Small intestine (tissue), 7 donors: ENCODE measurements at regions not wholly inside any gene's neighbourhood (a gene's known extent, or its start where the extent isn't known, plus 50 kb on each side); places are given as distances from the start of the nearest gene placed in this dataset.
"Not testable (repeated sequence)": the region's sequence is repeated elsewhere in the genome, so short reads cannot be mapped to it uniquely, and the experiment has no call there.

Experiments
- DNase-seq, 2 donors: peaks; one replicate each; pipeline versions ENCODE4 v3.0.0 to v3.0.0-alpha.2; 2013
- FAIRE-seq: peaks from 2 replicates; lab custom pipeline; 2012; peaks lifted over from hg19 to GRCh38; lab: Jason Lieb, UNC
- H3K27ac ChIP-seq, 3 donors: one replicate each; pipeline ENCODE4 v1.5.1; 2013; ENCODE audit warnings: low read length in 2 of 3, mild to moderate bottlenecking in 2 of 3, control low read depth in 1 of 3, inconsistent platforms in 1 of 3, low read depth in 1 of 3, moderate library complexity in 1 of 3
- H3K27me3 ChIP-seq, 3 donors: one replicate each; pipeline ENCODE4 v1.6.1; 2013; ENCODE audit warnings: low read length in 3 of 3, inconsistent platforms in 1 of 3; ENCODE audit not compliant: control insufficient read depth in 3 of 3, insufficient read depth in 3 of 3
- H3K36me3 ChIP-seq, 3 donors: one replicate each; pipeline ENCODE4 v1.6.1; 2013; ENCODE audit warnings: low read length in 3 of 3, inconsistent platforms in 1 of 3, low read depth in 1 of 3, mild to moderate bottlenecking in 1 of 3, moderate library complexity in 1 of 3; ENCODE audit not compliant: control insufficient read depth in 3 of 3, insufficient read depth in 2 of 3
- H3K4me1 ChIP-seq, 3 donors: one replicate each; pipeline ENCODE4 v1.6.1; 2013; ENCODE audit warnings: low read length in 2 of 3, inconsistent platforms in 1 of 3, low read depth in 1 of 3, mild to moderate bottlenecking in 1 of 3, moderate library complexity in 1 of 3; ENCODE audit not compliant: control insufficient read depth in 3 of 3, insufficient read depth in 2 of 3
- H3K4me3 ChIP-seq, 3 donors: one replicate each; pipeline ENCODE4 v1.5.1; 2013; ENCODE audit warnings: low read length in 3 of 3, control low read depth in 1 of 3, inconsistent platforms in 1 of 3, low read depth in 1 of 3, mild to moderate bottlenecking in 1 of 3, moderate library complexity in 1 of 3
- H3K9me3 ChIP-seq, 2 donors: one replicate each; pipeline ENCODE4 v1.6.1; 2013; ENCODE audit warnings: low read depth in 1 of 2, low read length in 1 of 2; ENCODE audit not compliant: control insufficient read depth in 2 of 2, insufficient read depth in 1 of 2
- WGBS, 3 donors: extraction: QIAGEN DNeasy Blood & Tissue Kit; methylation state at CpG; one replicate each; pipeline ENCODE4 v1.1.7; 2013; 5-methylcytosine and 5-hydroxymethylcytosine counted together
- donor health status: healthy with polysubstance abuse.
- donor health status: control.
- donor health status: control.
- donor health status: Bipolar disorder and iron deficiency.
- donor health status: healthy.

GRCh38 chr3:20574746-20575145 lies 388.7 kb upstream of the SGO1 start:
- Histone ChIP-seq H3K36me3 (no peaks in the 10 kb centered on the region), H3K9me3 (no peaks in the 10 kb centered on the region), H3K27ac (no peak overlapping the region), H3K4me3 (no peak overlapping the region), H3K27me3 (no peaks in the 10 kb centered on the region), H3K4me1 (no peaks in the 10 kb centered on the region)
- 78 to 92% (median 90%) methylated on average over 4 of the region's 4 CpGs for WGBS, 3 donors
- FAIRE-seq (no peak), DNase-seq (no peak)

DNA sequence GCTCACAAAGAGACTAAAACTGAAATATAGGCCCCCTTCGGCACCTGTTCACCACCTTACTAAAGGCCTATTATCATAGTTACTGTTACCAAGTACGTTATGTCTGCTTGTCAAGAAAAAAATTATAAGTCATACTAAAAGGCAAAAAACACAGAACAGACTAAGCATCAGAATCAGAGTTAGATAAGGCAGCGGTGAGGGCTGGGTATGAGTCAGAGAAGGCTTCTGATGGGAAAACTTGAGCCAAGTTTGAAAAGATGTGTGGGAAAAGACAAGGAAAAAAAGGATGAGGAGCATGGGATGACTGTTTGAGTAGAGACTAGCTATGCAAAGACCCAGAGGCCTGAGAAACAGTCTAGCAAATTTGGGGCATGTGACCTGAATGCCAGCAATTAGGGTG lies 387.2 kb upstream of the SGO1 start:
- Histone ChIP-seq H3K4me1 (no peaks in the 10 kb centered on the region), H3K27me3 (no peaks in the 10 kb centered on the region), H3K4me3 (no peak overlapping the region), H3K9me3 (no peaks in the 10 kb centered on the region), H3K27ac (no peak overlapping the region), H3K36me3 (no peaks in the 10 kb centered on the region)
- no peak for DNase-seq
- 68 to 87% (median 86%) methylated on average over 3 of the region's 3 CpGs for WGBS, 3 donors
- no peak for FAIRE-seq

DNA sequence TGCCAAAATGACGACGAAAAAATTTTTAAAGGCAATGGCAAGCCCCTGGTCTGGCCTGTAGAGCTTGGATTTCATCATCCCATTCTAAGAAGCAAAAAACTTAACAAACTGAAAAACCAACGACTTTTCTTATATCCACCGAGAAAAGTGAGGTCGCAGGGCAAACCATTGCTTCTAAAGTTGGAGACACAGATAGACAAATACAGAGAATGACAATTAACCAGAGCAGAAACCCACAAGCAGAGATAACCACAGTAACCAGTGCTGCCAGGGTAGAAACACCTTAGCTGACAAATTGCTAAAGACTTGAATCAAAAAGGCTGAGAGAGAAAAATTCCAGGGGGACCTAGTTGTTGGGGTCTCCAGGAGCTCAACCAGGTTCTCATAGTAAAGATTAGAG lies 386.5 kb upstream of the SGO1 start:
- FAIRE-seq = no peak
- Histone ChIP-seq H3K9me3 (no peaks in the 10 kb centered on the region), H3K27me3 (no peaks in the 10 kb centered on the region), H3K4me1 (no peaks in the 10 kb centered on the region), H3K36me3 (no peaks in the 10 kb centered on the region), H3K27ac (no peak overlapping the region), H3K4me3 (no peak overlapping the region)
- DNase-seq = no peak
- 83 to 92% (median 92%) methylated on average over 5 of the region's 5 CpGs for whole genome bisulfite sequencing, 3 donors

GRCh38 chr3:20569310-20569709 lies 383.3 kb upstream of the SGO1 start:
- H3K36me3 ChIP-seq = no peaks in the 10 kb centered on the region
- no peaks in the 10 kb centered on the region for H3K27me3 ChIP-seq
- WGBS, 3 donors = 15 to 26% (median 23%) methylated on average over 2 of the region's 2 CpGs
- DNase-seq (no peak), FAIRE-seq (no peak)
- no peak overlapping the region for H3K27ac ChIP-seq
- H3K4me1 ChIP-seq = no peaks in the 10 kb centered on the region
- no peak overlapping the region for H3K4me3 ChIP-seq
- no peaks in the 10 kb centered on the region for H3K9me3 ChIP-seq

DNA sequence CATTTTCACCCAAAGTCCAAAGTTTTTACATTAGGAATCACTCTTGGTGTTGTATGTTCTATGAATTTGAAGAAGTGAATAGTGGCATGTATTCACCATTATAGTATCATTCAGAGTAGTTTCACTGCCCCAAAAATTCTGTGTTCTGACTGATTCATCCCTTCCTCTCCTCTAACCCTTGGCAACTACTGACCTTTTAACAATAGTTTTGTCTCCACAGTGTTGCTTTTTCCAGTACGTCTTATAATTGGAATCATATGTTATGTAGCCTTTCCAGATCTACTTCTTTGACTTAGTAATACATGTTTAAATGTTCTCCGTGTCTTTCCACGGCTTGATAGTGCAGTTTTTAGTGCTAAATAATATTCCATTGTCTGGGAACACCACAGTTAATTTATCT lies 379.0 kb upstream of the SGO1 start:
- Histone ChIP-seq H3K27ac (no peak overlapping the region), H3K4me3 (no peak overlapping the region), H3K9me3 (no peaks in the 10 kb centered on the region), H3K36me3 (no peaks in the 10 kb centered on the region), H3K4me1 (no peaks in the 10 kb centered on the region), H3K27me3 (no peaks in the 10 kb centered on the region)
- WGBS, 3 donors = 69 to 75% (median 72%) methylated on average over 3 of the region's 3 CpGs
- no peak for FAIRE-seq
- no peak for DNase-seq

- no peak overlapping the region for H3K4me3 ChIP-seq
- no peak overlapping the region for H3K27ac ChIP-seq
- FAIRE-seq = no peak
- no peaks in the 10 kb centered on the region for H3K36me3 ChIP-seq
- H3K27me3 ChIP-seq = no peaks in the 10 kb centered on the region
- 91 to 95% (median 94%) methylated on average over 2 of the region's 2 CpGs for WGBS, 3 donors
- no peaks in the 10 kb centered on the region for H3K4me1 ChIP-seq
- no peak for DNase-seq
- no peaks in the 10 kb centered on the region for H3K9me3 ChIP-seq
Observed at GRCh38 chr3:20563985-20564384, 378.0 kb upstream of the SGO1 start.

GRCh38 chr3:20563251-20563650 lies 377.2 kb upstream of the SGO1 start:
- no peak for DNase-seq
- H3K9me3 ChIP-seq = no peaks in the 10 kb centered on the region
- no peak overlapping the region for H3K27ac ChIP-seq
- no peaks in the 10 kb centered on the region for H3K4me1 ChIP-seq
- FAIRE-seq = no peak
- H3K27me3 ChIP-seq = no peaks in the 10 kb centered on the region
- H3K4me3 ChIP-seq = no peak overlapping the region
- WGBS, 3 donors = 60 to 70% (median 64%) methylated on average over 4 of the region's 4 CpGs
- no peaks in the 10 kb centered on the region for H3K36me3 ChIP-seq

DNA sequence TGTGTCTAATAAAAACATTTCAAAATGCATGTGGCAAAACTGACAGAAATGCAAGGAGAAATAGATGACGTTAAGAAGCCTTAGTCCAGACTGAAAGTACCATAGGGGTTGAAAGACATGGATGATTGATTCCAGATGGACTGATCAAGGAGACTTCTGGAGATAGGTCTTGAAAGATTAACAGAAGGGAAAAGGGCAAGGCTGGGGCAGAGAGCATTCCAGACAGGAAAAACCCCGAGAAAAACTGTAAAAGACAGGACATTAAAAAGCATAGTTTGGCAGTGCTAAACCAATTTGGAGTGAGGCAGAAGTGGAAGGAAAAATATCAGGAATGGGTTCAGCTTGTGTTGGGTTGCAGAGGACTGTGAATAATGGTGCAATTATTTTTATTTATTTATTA lies 375.2 kb upstream of the SGO1 start:
- FAIRE-seq = no peak

GRCh38 chr3:20560446-20560845 lies 374.4 kb upstream of the SGO1 start:
- not testable (repeated sequence) for H3K27me3 ChIP-seq, H3K4me1 ChIP-seq, FAIRE-seq, H3K4me3 ChIP-seq, H3K27ac ChIP-seq, DNase-seq, H3K9me3 ChIP-seq, H3K36me3 ChIP-seq
- 48 to 69% (median 58%) methylated on average over 5 of the region's 5 CpGs for WGBS, 3 donors

More for the DNA sequence above, 375.2 kb upstream of the SGO1 start:
- Histone ChIP-seq H3K9me3 (no peaks in the 10 kb centered on the region), H3K36me3 (no peaks in the 10 kb centered on the region), H3K27me3 (no peaks in the 10 kb centered on the region), H3K27ac (no peak overlapping the region), H3K4me3 (no peak overlapping the region), H3K4me1 (no peaks in the 10 kb centered on the region)
- WGBS, 3 donors = 44 to 57% (median 55%) methylated on average over 2 of the region's 2 CpGs
- DNase-seq = no peak
